ENCODE measurements at regions not wholly inside any gene's neighbourhood (a gene's known extent, or its start where the extent isn't known, plus 50 kb on each side); places are given as distances from the start of the nearest gene placed in this dataset.
A peak's percentile ranks its signal among the peaks of the same experiment; 100 is the strongest.

- Histone ChIP-seq H3F3A (ENCODE audit: low read depth) (no peaks in the 10 kb centered on the region), H3K79me2 (ENCODE audit: insufficient read depth, low read length) (no peaks in the 10 kb centered on the region), H3K4me1 (ENCODE audit: insufficient read depth, low read length, poor library complexity, severe bottlenecking) (peaks cover 25% of the 10 kb centered on the region), H2AFZ (ENCODE audit: low read length) (no peak overlapping the region), H3K9me3 (ENCODE audit: insufficient read depth, low read depth, low read length) (no peaks in the 10 kb centered on the region), H3K9ac (ENCODE audit: low read depth, low read length, poor library complexity, severe bottlenecking) (peak overlapping the region; percentile 17), H4K20me1 (ENCODE audit: insufficient read depth, low read length, poor library complexity, severe bottlenecking) (no peaks in the 10 kb centered on the region), H3K27me3 (ENCODE audit: insufficient read depth, low read length, poor library complexity, severe bottlenecking) (no peaks in the 10 kb centered on the region), H3K9me2 (replicated peaks; ENCODE audit: low read depth, low read length) (no peaks in the 10 kb centered on the region), H3K36me3 (ENCODE audit: insufficient read depth, low read length) (no peaks in the 10 kb centered on the region), H3K4me3 (ENCODE audit: low read length, poor library complexity, severe bottlenecking) (peak overlapping the region; percentile 32), H3K4me2 (ENCODE audit: low read depth, low read length, poor library complexity, severe bottlenecking) (peak overlapping the region; percentile 34)
- TF ChIP-seq EZH2phosphoT487 (IDR thresholded peaks at IDR 0.05; ENCODE audit: borderline replicate concordance) (no peak), CTCF (conservative IDR thresholded peaks at IDR 0.05; ENCODE audit: low read length) (no peak)
Observed at GRCh38 chr5:160493806-160494338, 72.2 kb downstream of the PTTG1 start.

GRCh38 chr5:160494451-160494850 is 72.8 kb downstream of the PTTG1 start:
- H3K4me1 ChIP-seq (ENCODE audit: insufficient read depth, low read length, poor library complexity, severe bottlenecking): peaks cover 25% of the 10 kb centered on the region
- H3K9me3 ChIP-seq (ENCODE audit: insufficient read depth, low read depth, low read length): no peaks in the 10 kb centered on the region
- peak overlapping the region; percentile 17 for H3K9ac ChIP-seq (ENCODE audit: low read depth, low read length, poor library complexity, severe bottlenecking)
- H3K4me3 ChIP-seq (ENCODE audit: low read length, poor library complexity, severe bottlenecking): peak overlapping the region; percentile 32
- H2AFZ ChIP-seq (ENCODE audit: low read length): no peak overlapping the region
- no peaks in the 10 kb centered on the region for H3K27me3 ChIP-seq (ENCODE audit: insufficient read depth, low read length, poor library complexity, severe bottlenecking)
- no peaks in the 10 kb centered on the region for H4K20me1 ChIP-seq (ENCODE audit: insufficient read depth, low read length, poor library complexity, severe bottlenecking)
- TF ChIP-seq CTCF (conservative IDR thresholded peaks at IDR 0.05; ENCODE audit: low read length) (no peak), EZH2phosphoT487 (IDR thresholded peaks at IDR 0.05; ENCODE audit: borderline replicate concordance) (no peak)
- H3K79me2 ChIP-seq (ENCODE audit: insufficient read depth, low read length): no peaks in the 10 kb centered on the region
- no peaks in the 10 kb centered on the region for H3K36me3 ChIP-seq (ENCODE audit: insufficient read depth, low read length)
- H3F3A ChIP-seq (ENCODE audit: low read depth): no peaks in the 10 kb centered on the region
- H3K4me2 ChIP-seq (ENCODE audit: low read depth, low read length, poor library complexity, severe bottlenecking): peak overlapping the region; percentile 34
- H3K9me2 ChIP-seq (replicated peaks; ENCODE audit: low read depth, low read length): no peaks in the 10 kb centered on the region

- Histone ChIP-seq H2AFZ (ENCODE audit: low read length) (no peak overlapping the region), H3K9ac (ENCODE audit: low read depth, low read length, poor library complexity, severe bottlenecking) (no peak overlapping the region), H3K4me2 (ENCODE audit: low read depth, low read length, poor library complexity, severe bottlenecking) (no peak overlapping the region), H4K20me1 (ENCODE audit: insufficient read depth, low read length, poor library complexity, severe bottlenecking) (no peaks in the 10 kb centered on the region), H3K9me3 (ENCODE audit: insufficient read depth, low read depth, low read length) (no peaks in the 10 kb centered on the region), H3K4me1 (ENCODE audit: insufficient read depth, low read length, poor library complexity, severe bottlenecking) (peaks cover 25% of the 10 kb centered on the region), H3K36me3 (ENCODE audit: insufficient read depth, low read length) (no peaks in the 10 kb centered on the region), H3K9me2 (replicated peaks; ENCODE audit: low read depth, low read length) (no peaks in the 10 kb centered on the region), H3F3A (ENCODE audit: low read depth) (no peaks in the 10 kb centered on the region), H3K79me2 (ENCODE audit: insufficient read depth, low read length) (no peaks in the 10 kb centered on the region), H3K4me3 (ENCODE audit: low read length, poor library complexity, severe bottlenecking) (no peak overlapping the region), H3K27me3 (ENCODE audit: insufficient read depth, low read length, poor library complexity, severe bottlenecking) (no peaks in the 10 kb centered on the region)
- TF ChIP-seq CTCF (conservative IDR thresholded peaks at IDR 0.05; ENCODE audit: low read length): no peak
- no peak for TF ChIP-seq EZH2phosphoT487 (IDR thresholded peaks at IDR 0.05; ENCODE audit: borderline replicate concordance)
Observed at GRCh38 chr5:160496334-160496733, 74.7 kb downstream of the PTTG1 start.
